ENCODE measurements at regions not wholly inside any gene's neighbourhood (a gene's known extent, or its start where the extent isn't known, plus 50 kb on each side); places are given as distances from the start of the nearest gene placed in this dataset.

DNA sequence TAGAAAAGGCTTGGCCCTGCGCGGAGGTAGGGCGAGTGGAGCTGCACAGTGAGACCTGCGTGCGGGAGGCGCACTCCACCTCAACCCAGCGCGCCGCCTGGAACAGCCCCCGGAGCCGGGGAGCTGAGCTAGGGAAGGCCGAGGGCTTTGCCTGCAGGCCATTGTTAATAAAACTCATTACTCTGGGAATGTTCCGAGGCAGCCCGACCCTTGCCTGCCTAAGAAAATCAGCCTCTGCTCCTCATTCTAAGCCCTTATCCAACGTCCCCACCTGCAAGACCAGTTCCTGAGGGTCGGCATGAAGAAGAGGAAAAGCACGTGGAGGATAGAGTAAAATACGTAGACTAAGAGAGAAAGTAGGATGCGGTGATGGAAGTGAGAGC lies 55.3 kb downstream of the C7orf25 start:
- TF ChIP-seq, protein P1, sequence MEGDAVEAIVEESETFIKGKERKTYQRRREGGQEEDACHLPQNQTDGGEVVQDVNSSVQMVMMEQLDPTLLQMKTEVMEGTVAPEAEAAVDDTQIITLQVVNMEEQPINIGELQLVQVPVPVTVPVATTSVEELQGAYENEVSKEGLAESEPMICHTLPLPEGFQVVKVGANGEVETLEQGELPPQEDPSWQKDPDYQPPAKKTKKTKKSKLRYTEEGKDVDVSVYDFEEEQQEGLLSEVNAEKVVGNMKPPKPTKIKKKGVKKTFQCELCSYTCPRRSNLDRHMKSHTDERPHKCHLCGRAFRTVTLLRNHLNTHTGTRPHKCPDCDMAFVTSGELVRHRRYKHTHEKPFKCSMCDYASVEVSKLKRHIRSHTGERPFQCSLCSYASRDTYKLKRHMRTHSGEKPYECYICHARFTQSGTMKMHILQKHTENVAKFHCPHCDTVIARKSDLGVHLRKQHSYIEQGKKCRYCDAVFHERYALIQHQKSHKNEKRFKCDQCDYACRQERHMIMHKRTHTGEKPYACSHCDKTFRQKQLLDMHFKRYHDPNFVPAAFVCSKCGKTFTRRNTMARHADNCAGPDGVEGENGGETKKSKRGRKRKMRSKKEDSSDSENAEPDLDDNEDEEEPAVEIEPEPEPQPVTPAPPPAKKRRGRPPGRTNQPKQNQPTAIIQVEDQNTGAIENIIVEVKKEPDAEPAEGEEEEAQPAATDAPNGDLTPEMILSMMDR (IDR thresholded peaks at IDR 0.05) = no peak
- no peak for TF ChIP-seq POLR2A (IDR thresholded peaks at IDR 0.05)
